ENCODE measurements at regions not wholly inside any gene's neighbourhood (a gene's known extent, or its start where the extent isn't known, plus 50 kb on each side); places are given as distances from the start of the nearest gene placed in this dataset.

DNA sequence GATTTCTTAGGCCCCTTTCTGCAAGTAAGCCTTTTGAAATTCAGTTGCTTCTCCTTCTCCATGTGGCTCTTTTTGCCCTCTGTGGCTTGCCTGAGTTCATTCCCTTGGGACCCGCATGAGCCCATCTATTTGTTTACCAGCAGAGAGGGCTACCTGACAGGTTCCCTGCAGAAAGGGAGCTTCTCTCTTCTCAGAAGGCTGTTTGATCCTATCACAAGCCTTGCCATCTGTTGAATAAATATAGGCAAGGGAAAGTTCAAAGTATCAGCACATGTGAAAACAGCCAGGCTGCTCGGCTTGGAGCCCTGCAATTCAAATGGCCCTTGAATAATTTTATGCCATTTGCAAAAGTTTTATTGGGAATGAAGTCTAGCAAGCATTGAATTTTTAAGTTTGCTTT is 720.2 kb upstream of the FZD8 start:
- Histone ChIP-seq H3K4me1 (ENCODE audit: control insufficient read depth, insufficient read depth, low read length) (no peaks in the 10 kb centered on the region), H4K20me1 (ENCODE audit: control insufficient read depth, insufficient read depth) (no peaks in the 10 kb centered on the region), H3K36me3 (ENCODE audit: control insufficient read depth in 2 of 2, insufficient read depth in 2 of 2, low read length in 1 of 2) (no peaks in the 10 kb centered on the region), H3K9ac (ENCODE audit: control insufficient read depth, insufficient read depth, low read length) (no peak overlapping the region), H2AFZ (ENCODE audit: control insufficient read depth, low read depth, low read length) (no peak overlapping the region), H3K27me3 (replicated peaks in 1 of 2; ENCODE audit: control insufficient read depth in 2 of 2, insufficient read depth in 2 of 2, low read length in 1 of 2) (no peaks in the 10 kb centered on the region), H3K4me2 (ENCODE audit: control insufficient read depth, insufficient read depth) (no peak overlapping the region), H3K4me3 (no peak overlapping the region), H3K79me2 (ENCODE audit: control insufficient read depth, insufficient read depth, low read length) (no peaks in the 10 kb centered on the region), H3K9me3 (replicated peaks; ENCODE audit: control insufficient read depth, insufficient read depth, low read length) (no peaks in the 10 kb centered on the region), H3K27ac (ENCODE audit: control insufficient read depth, insufficient read depth) (no peak overlapping the region)
- ChIA-PET POLR2A (no interaction called here), SMC1A (ENCODE audit: uncharacterized antibody, unreplicated experiment) (no interaction called here), RAD21 (ENCODE audit: unreplicated experiment) (no interaction called here), CTCF (no interaction called here)
- FAIRE-seq (no peak), DNase-seq (ENCODE audit: low read depth, low spot score) (no peak), ATAC-seq (no peak)
- 51% methylated on average over 2 of the region's 2 CpGs for WGBS (ENCODE audit: insufficient coverage, insufficient replicate concordance, low lambda C conversion rate, missing lambda C conversion rate)
- in situ Hi-C loops (cut with MboI) (no loop called here), intact Hi-C loops (cut with micrococcal nuclease; ENCODE audit: unreplicated experiment) (no loop called here)
- no TSS peak for BruUV-seq (replicated peaks)
- TF ChIP-seq ZNF622 (IDR thresholded peaks at IDR 0.05) (no peak), NRF1 (conservative IDR thresholded peaks at IDR 0.05; ENCODE audit: low read depth, low read length) (no peak), POLR2AphosphoS2 (IDR thresholded peaks at IDR 0.05; ENCODE audit: low read depth, low read length) (no peak), RFX5 (IDR thresholded peaks at IDR 0.05; ENCODE audit: low read depth, low read length) (no peak), JUND (IDR thresholded peaks at IDR 0.05; ENCODE audit: low read depth, low read length) (no peak)
- TF ChIP-seq, protein P1, sequence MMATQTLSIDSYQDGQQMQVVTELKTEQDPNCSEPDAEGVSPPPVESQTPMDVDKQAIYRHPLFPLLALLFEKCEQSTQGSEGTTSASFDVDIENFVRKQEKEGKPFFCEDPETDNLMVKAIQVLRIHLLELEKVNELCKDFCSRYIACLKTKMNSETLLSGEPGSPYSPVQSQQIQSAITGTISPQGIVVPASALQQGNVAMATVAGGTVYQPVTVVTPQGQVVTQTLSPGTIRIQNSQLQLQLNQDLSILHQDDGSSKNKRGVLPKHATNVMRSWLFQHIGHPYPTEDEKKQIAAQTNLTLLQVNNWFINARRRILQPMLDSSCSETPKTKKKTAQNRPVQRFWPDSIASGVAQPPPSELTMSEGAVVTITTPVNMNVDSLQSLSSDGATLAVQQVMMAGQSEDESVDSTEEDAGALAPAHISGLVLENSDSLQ (IDR thresholded peaks at IDR 0.05) = no peak

DNA sequence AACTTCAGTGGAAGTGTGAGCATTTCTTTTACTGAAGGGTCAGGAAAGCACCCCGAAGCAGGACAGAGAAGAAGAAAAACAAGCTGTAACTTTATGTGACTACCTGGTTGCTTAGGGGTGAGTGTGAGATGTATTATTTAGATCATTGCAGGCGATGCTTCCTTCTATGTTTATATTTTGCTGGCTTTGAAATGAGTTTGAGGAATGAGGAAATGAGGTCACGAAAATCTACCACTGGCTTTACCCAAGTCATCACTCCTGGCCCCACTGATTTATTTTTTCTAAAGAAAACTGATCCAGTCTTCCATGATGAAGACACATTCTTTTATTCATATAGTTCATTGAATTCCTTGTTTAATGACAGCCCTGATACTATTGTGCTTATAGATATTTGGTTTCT is 716.6 kb upstream of the FZD8 start:
- CTCF ChIA-PET = no interaction called here
- Histone ChIP-seq H3K4me2 (ENCODE audit: control insufficient read depth, insufficient read depth) (no peak overlapping the region), H3K9ac (ENCODE audit: control insufficient read depth, insufficient read depth, low read length) (no peak overlapping the region), H3K36me3 (ENCODE audit: control insufficient read depth in 2 of 2, insufficient read depth in 2 of 2, low read length in 1 of 2) (no peaks in the 10 kb centered on the region), H3K27ac (ENCODE audit: control insufficient read depth, insufficient read depth) (no peak overlapping the region), H3K4me3 (no peak overlapping the region), H3K4me1 (ENCODE audit: control insufficient read depth, insufficient read depth, low read length) (no peaks in the 10 kb centered on the region), H3K79me2 (ENCODE audit: control insufficient read depth, insufficient read depth, low read length) (no peaks in the 10 kb centered on the region), H3K9me3 (replicated peaks; ENCODE audit: control insufficient read depth, insufficient read depth, low read length) (no peaks in the 10 kb centered on the region), H2AFZ (ENCODE audit: control insufficient read depth, low read depth, low read length) (no peak overlapping the region), H3K27me3 (replicated peaks in 1 of 2; ENCODE audit: control insufficient read depth in 2 of 2, insufficient read depth in 2 of 2, low read length in 1 of 2) (no peaks in the 10 kb centered on the region), H4K20me1 (ENCODE audit: control insufficient read depth, insufficient read depth) (no peaks in the 10 kb centered on the region)
- ATAC-seq (no peak), FAIRE-seq (no peak), DNase-seq (ENCODE audit: low read depth, low spot score) (no peak)
- POLR2A ChIA-PET = no interaction called here
- no TSS peak for BruUV-seq (replicated peaks)
- intact Hi-C loops (cut with micrococcal nuclease; ENCODE audit: unreplicated experiment) = no loop called here
- 4% methylated on average over 3 of the region's 3 CpGs for WGBS (ENCODE audit: insufficient coverage, insufficient replicate concordance, low lambda C conversion rate, missing lambda C conversion rate)
- in situ Hi-C loops (cut with MboI) = no loop called here
- RAD21 ChIA-PET (ENCODE audit: unreplicated experiment) = no interaction called here
- SMC1A ChIA-PET (ENCODE audit: uncharacterized antibody, unreplicated experiment) = no interaction called here
- TF ChIP-seq MEF2B (IDR thresholded peaks at IDR 0.05; ENCODE audit: partially characterized antibody, poor library complexity, severe bottlenecking) = no peak
- TF ChIP-seq, protein P2, sequence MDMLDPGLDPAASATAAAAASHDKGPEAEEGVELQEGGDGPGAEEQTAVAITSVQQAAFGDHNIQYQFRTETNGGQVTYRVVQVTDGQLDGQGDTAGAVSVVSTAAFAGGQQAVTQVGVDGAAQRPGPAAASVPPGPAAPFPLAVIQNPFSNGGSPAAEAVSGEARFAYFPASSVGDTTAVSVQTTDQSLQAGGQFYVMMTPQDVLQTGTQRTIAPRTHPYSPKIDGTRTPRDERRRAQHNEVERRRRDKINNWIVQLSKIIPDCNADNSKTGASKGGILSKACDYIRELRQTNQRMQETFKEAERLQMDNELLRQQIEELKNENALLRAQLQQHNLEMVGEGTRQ (IDR thresholded peaks at IDR 0.05; ENCODE audit: borderline replicate concordance, low read depth, low read length) = no peak
- TF ChIP-seq, protein P3, sequence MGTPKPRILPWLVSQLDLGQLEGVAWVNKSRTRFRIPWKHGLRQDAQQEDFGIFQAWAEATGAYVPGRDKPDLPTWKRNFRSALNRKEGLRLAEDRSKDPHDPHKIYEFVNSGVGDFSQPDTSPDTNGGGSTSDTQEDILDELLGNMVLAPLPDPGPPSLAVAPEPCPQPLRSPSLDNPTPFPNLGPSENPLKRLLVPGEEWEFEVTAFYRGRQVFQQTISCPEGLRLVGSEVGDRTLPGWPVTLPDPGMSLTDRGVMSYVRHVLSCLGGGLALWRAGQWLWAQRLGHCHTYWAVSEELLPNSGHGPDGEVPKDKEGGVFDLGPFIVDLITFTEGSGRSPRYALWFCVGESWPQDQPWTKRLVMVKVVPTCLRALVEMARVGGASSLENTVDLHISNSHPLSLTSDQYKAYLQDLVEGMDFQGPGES (IDR thresholded peaks at IDR 0.05) = no peak
- TF ChIP-seq, protein P4, sequence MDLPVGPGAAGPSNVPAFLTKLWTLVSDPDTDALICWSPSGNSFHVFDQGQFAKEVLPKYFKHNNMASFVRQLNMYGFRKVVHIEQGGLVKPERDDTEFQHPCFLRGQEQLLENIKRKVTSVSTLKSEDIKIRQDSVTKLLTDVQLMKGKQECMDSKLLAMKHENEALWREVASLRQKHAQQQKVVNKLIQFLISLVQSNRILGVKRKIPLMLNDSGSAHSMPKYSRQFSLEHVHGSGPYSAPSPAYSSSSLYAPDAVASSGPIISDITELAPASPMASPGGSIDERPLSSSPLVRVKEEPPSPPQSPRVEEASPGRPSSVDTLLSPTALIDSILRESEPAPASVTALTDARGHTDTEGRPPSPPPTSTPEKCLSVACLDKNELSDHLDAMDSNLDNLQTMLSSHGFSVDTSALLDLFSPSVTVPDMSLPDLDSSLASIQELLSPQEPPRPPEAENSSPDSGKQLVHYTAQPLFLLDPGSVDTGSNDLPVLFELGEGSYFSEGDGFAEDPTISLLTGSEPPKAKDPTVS (IDR thresholded peaks at IDR 0.05; ENCODE audit: low read depth, low read length) = no peak
- no peak for TF ChIP-seq MEF2A (IDR thresholded peaks at IDR 0.05; ENCODE audit: insufficient read depth, low read depth, low read length)
- TF ChIP-seq SP1 (IDR thresholded peaks at IDR 0.05; ENCODE audit: low read depth, low read length) = no peak
- TF ChIP-seq NR2C2 (IDR thresholded peaks at IDR 0.05; ENCODE audit: borderline replicate concordance, control insufficient read depth, insufficient read length, low read depth) = no peak
- no peak for TF ChIP-seq POLR2AphosphoS2 (IDR thresholded peaks at IDR 0.05; ENCODE audit: low read depth, low read length)
- no peak for TF ChIP-seq SIX5 (IDR thresholded peaks at IDR 0.05; ENCODE audit: low read depth, low read length, severe bottlenecking)
- TF ChIP-seq ATF7 (IDR thresholded peaks at IDR 0.05; ENCODE audit: low read depth) = no peak
